ENCODE measurements at regions not wholly inside any gene's neighbourhood (a gene's known extent, or its start where the extent isn't known, plus 50 kb on each side); places are given as distances from the start of the nearest gene placed in this dataset.

GRCh38 chr10:36597756-36598320 lies 527.6 kb upstream of the ANKRD30A start:
- no peak for TF ChIP-seq CTCF (IDR thresholded peaks at IDR 0.05 in 4 of 5, conservative IDR thresholded peaks at IDR 0.05 in 1 of 5)
- TF ChIP-seq POLR2A (IDR thresholded peaks at IDR 0.05): no peak

Measured in gastrocnemius medialis (tissue), 4 donors.